PFSK-1 (cell line): ENCODE measurements at regions not wholly inside any gene's neighbourhood (a gene's known extent, or its start where the extent isn't known, plus 50 kb on each side); places are given as distances from the start of the nearest gene placed in this dataset.

Experiments used
- FOXP2 ChIP-seq: optimal IDR thresholded peaks from 2 replicates; pipeline ENCODE3; 2011; ENCODE audit warnings: borderline replicate concordance, control low read depth, inconsistent platforms; ENCODE audit not compliant: insufficient read depth; ENCODE audit errors: extremely low read length, extremely low read depth
- REST ChIP-seq, 2 experiments: IDR thresholded peaks; 2 replicates each; pipeline versions ENCODE4 v1.6.1 to v1.8.0; 2011 to 2012; ENCODE audit warnings: low read depth in 2 of 2, low read length in 2 of 2, control low read depth in 1 of 2, inconsistent platforms in 1 of 2, mild to moderate bottlenecking in 1 of 2, moderate library complexity in 1 of 2; ENCODE audit not compliant: insufficient read depth in 1 of 2
- SIN3A ChIP-seq: IDR thresholded peaks from 2 replicates; pipeline ENCODE4 v1.6.1; 2012; ENCODE audit warnings: mild to moderate bottlenecking, low read length, moderate library complexity, borderline replicate concordance; ENCODE audit not compliant: insufficient read depth

GRCh38 chr2:144701259-144701658 is 181.3 kb upstream of the ZEB2 start:
- no peak for TF ChIP-seq SIN3A
- TF ChIP-seq REST (IDR thresholded peaks at IDR 0.05; ENCODE audit: insufficient read depth in 1 of 2, low read depth in 2 of 2, low read length in 2 of 2) = no peak
- no peak for TF ChIP-seq FOXP2
